Thoracic aorta (tissue), 2 donors: ENCODE measurements at regions not wholly inside any gene's neighbourhood (a gene's known extent, or its start where the extent isn't known, plus 50 kb on each side); places are given as distances from the start of the nearest gene placed in this dataset.

Experiments used
- ATAC-seq: fragments of 150-250 bp; one replicate; pipeline ENCODE4 v1.8.0; 2017; ENCODE audit warnings: low read depth; ENCODE audit not compliant: insufficient number of reproducible peaks, low FRiP score
- DNase-seq: peaks from one replicate; pipeline ENCODE4 v3.0.0-alpha.2; 2020; ENCODE audit warnings: low spot score
- H3K27ac ChIP-seq, 2 donors: fragments of 200-600 bp; sonication (generic); 1 replicate in 1 of 2; 2 replicates in 1 of 2; pipeline ENCODE4 v1.5.1; 2016; ENCODE audit warnings: mild to moderate bottlenecking in 2 of 2, moderate library complexity in 2 of 2
- H3K27me3 ChIP-seq: fragments of 200-600 bp; sonication (generic); replicated peaks from 2 replicates; pipeline ENCODE4 v1.6.0; 2016; ENCODE audit warnings: mild to moderate bottlenecking; ENCODE audit not compliant: insufficient read depth
- H3K36me3 ChIP-seq: fragments of 200-600 bp; sonication (generic); one replicate; pipeline ENCODE4 v1.5.1; 2016
- H3K4me1 ChIP-seq, 2 donors: fragments of 200-600 bp; sonication (generic); 1 replicate in 1 of 2; 2 replicates in 1 of 2; pipeline versions ENCODE4 v1.5.1 to v1.6.0; 2016; ENCODE audit warnings: low read depth in 2 of 2, mild to moderate bottlenecking in 1 of 2; ENCODE audit not compliant: control insufficient read depth in 1 of 2
- H3K4me3 ChIP-seq: fragments of 200-600 bp; sonication (generic); 2 replicates; pipeline ENCODE4 v1.5.1; 2016; ENCODE audit warnings: mild to moderate bottlenecking
- H3K9me3 ChIP-seq: fragments of 200-600 bp; sonication (generic); 2 replicates; pipeline ENCODE4 v1.5.1; 2016
- CTCF ChIP-seq: fragments of 200-600 bp; sonication (generic); IDR thresholded peaks from one replicate; pipeline ENCODE4 v1.5.1; 2019; ENCODE audit warnings: antibody characterized with exemption

- H3K9me3 ChIP-seq: no peaks in the 10 kb centered on the region
- H3K4me1 ChIP-seq: peaks cover 0 to 26% of the 10 kb centered on the region in 2 donors
- no peak overlapping the region for H3K27ac ChIP-seq
- no peaks in the 10 kb centered on the region for H3K36me3 ChIP-seq
- H3K27me3 ChIP-seq: no peaks in the 10 kb centered on the region
- ATAC-seq: no peak
- no peak for TF ChIP-seq CTCF
- no peak overlapping the region for H3K4me3 ChIP-seq
- no peak for DNase-seq
These were observed 348.7 kb upstream of the PCSK5 start for GRCh38 chr9:75541734-75542133.

- DNase-seq: no peak
- no peak overlapping the region for H3K27ac ChIP-seq
- no peaks in the 10 kb centered on the region for H3K9me3 ChIP-seq
- H3K4me3 ChIP-seq: no peak overlapping the region
- no peak for TF ChIP-seq CTCF
- no peak for ATAC-seq
- no peaks in the 10 kb centered on the region for H3K27me3 ChIP-seq
- no peaks in the 10 kb centered on the region for H3K36me3 ChIP-seq
- H3K4me1 ChIP-seq: peaks cover 0 to 9% of the 10 kb centered on the region in 2 donors
These were observed 345.7 kb upstream of the PCSK5 start for GRCh38 chr9:75544815-75545214.

- ATAC-seq: no peak
- no peaks in the 10 kb centered on the region for H3K36me3 ChIP-seq
- TF ChIP-seq CTCF: no peak
These were observed 345.2 kb upstream of the PCSK5 start for GRCh38 chr9:75545287-75545686.

GRCh38 chr9:75548871-75549270, 341.6 kb upstream of the PCSK5 start:
- DNase-seq: no peak
- no peak for ATAC-seq
- Histone ChIP-seq H3K36me3 (no peaks in the 10 kb centered on the region), H3K4me3 (no peak overlapping the region), H3K27ac (no peak overlapping the region), H3K27me3 (no peaks in the 10 kb centered on the region), H3K9me3 (no peaks in the 10 kb centered on the region), H3K4me1 (no peaks in the 10 kb centered on the region)
- no peak for TF ChIP-seq CTCF

More at GRCh38 chr9:75545287-75545686, 345.2 kb upstream of the PCSK5 start:
- no peak for DNase-seq
- no peak overlapping the region for H3K4me3 ChIP-seq
- H3K27me3 ChIP-seq: no peaks in the 10 kb centered on the region
- no peak overlapping the region for H3K27ac ChIP-seq
- H3K9me3 ChIP-seq: no peaks in the 10 kb centered on the region
- H3K4me1 ChIP-seq: peaks cover 0 to 4% of the 10 kb centered on the region in 2 donors

GRCh38 chr9:75551861-75552260, 338.6 kb upstream of the PCSK5 start:
- no peak for ATAC-seq
- Histone ChIP-seq H3K27ac (no peak overlapping the region), H3K9me3 (no peaks in the 10 kb centered on the region), H3K36me3 (no peaks in the 10 kb centered on the region), H3K4me1 (no peaks in the 10 kb centered on the region), H3K27me3 (no peaks in the 10 kb centered on the region), H3K4me3 (no peak overlapping the region)
- DNase-seq: no peak
- TF ChIP-seq CTCF: no peak
